Germinal center (tissue), 1 donor: ENCODE measurements at regions not wholly inside any gene's neighbourhood (a gene's known extent, or its start where the extent isn't known, plus 50 kb on each side); places are given as distances from the start of the nearest gene placed in this dataset.

Experiments used
- DNase-seq: peaks from one replicate; pipeline ENCODE4 v3.0.0; 2012; ENCODE audit warnings: mixed read lengths, low spot score

GRCh38 chr1:192949783-192950182 lies 109.4 kb downstream of the UCHL5 start:
- DNase-seq: no peak

DNA sequence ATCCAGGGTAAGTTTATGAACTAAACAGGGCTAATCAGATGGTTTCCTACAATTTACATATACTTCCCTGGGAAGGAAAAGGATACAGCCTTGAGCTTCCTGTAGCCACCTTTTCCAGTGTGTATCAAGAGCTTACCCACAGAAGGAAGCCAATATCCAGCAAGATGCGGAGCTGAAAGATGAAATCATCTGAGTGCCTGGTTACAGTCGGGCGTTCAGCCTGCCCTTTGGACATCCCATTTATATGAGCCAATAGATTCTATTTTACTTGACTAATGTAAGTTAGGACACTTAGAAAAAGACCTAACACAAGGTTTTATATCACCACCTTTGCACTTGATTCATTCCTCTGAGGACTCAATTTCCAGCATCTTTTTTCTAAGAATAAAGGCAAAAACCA lies 108.2 kb downstream of the UCHL5 start:
- no peak for DNase-seq

GRCh38 chr1:192951691-192952460 lies 107.3 kb downstream of the UCHL5 start:
- DNase-seq: peak; percentile 25

GRCh38 chr1:192952646-192953045 lies 106.5 kb downstream of the UCHL5 start:
- no peak for DNase-seq

- no peak for DNase-seq
Measured at GRCh38 chr1:192954705-192955265, 104.4 kb downstream of the UCHL5 start.

GRCh38 chr1:192958350-192958749 lies 100.8 kb downstream of the UCHL5 start:
- no peak for DNase-seq

- no peak for DNase-seq
Measured at GRCh38 chr1:192958871-192959270, 100.3 kb downstream of the UCHL5 start.

GRCh38 chr1:192959657-192960186 lies 99.4 kb downstream of the UCHL5 start:
- DNase-seq: no peak
